Transverse colon (tissue), 4 donors: ENCODE measurements at regions not wholly inside any gene's neighbourhood (a gene's known extent, or its start where the extent isn't known, plus 50 kb on each side); places are given as distances from the start of the nearest gene placed in this dataset.

ENCODE experiments used
- DNase-seq: peaks from one replicate; pipeline ENCODE4 v3.0.0-alpha.2; 2019
- H3K27ac ChIP-seq, 4 donors: fragments of 200-600 bp; sonication (generic); 2 replicates each; pipeline ENCODE4 v1.5.1; 2016 to 2018; ENCODE audit warnings: inconsistent platforms in 4 of 4
- H3K27me3 ChIP-seq: fragments of 200-600 bp; sonication (generic); 2 replicates; pipeline ENCODE4 v1.5.1; 2017; ENCODE audit warnings: inconsistent platforms
- H3K36me3 ChIP-seq, 4 donors: fragments of 200-600 bp; sonication (generic); 2 replicates each; pipeline ENCODE4 v1.5.1; 2017 to 2019; ENCODE audit warnings: inconsistent platforms in 4 of 4
- H3K4me1 ChIP-seq, 4 donors: fragments of 200-600 bp; sonication (generic); 2 replicates each; pipeline ENCODE4 v1.5.1; 2017 to 2020; ENCODE audit warnings: inconsistent platforms in 4 of 4
- H3K4me3 ChIP-seq, 4 donors: fragments of 200-600 bp; sonication (generic); 1 replicate in 1 of 4; 2 replicates in 3 of 4; pipeline versions ENCODE4 v1.5.1 to v1.6.1; 2017 to 2019; ENCODE audit warnings: inconsistent platforms in 4 of 4
- H3K9me3 ChIP-seq, 2 donors: fragments of 200-600 bp; sonication (generic); 2 replicates each; pipeline ENCODE4 v1.5.1; 2017 to 2019; ENCODE audit warnings: inconsistent platforms in 2 of 2
- EP300 ChIP-seq: sonication (generic); formaldehyde crosslinking; IDR thresholded peaks from one replicate; pipeline ENCODE4 v1.6.1; 2017; ENCODE audit warnings: antibody characterized with exemption, low read depth
- POLR2A ChIP-seq: fragments of 450-650 bp; IDR thresholded peaks from one replicate; pipeline ENCODE4 v1.6.1; 2016; ENCODE audit warnings: antibody characterized with exemption, mild to moderate bottlenecking, moderate library complexity
- POLR2AphosphoS5 ChIP-seq, 3 donors: sonication (generic); formaldehyde crosslinking; IDR thresholded peaks; one replicate each; pipeline ENCODE4 v1.6.1; 2016; ENCODE audit warnings: antibody characterized with exemption in 3 of 3
- WGBS, 2 donors: methylation state at CpG; one replicate each; pipeline ENCODE4 v1.1.5; 2018; ENCODE audit warnings: low coverage in 1 of 2; 5-methylcytosine and 5-hydroxymethylcytosine counted together
- in situ Hi-C, 4 donors: fragments of 200-750 bp; cut with MboI; loops; one replicate each; pipeline versions ENCODE4 v1.15.0 to v1.15.1; 2017; ENCODE audit warnings: low sequenced_read_pairs in 3 of 4, low pct_ligation_motif_present in 1 of 4, low pct_unique_long_range_greater_than_20kb in 1 of 4
- intact Hi-C: fragments of 100-400 bp; cut with DNase I; formaldehyde crosslinking; loops from one replicate; pipeline ENCODE4 v1.15.1; 2023; ENCODE audit warnings: low total_unique reads
- TF ChIP-seq, protein P1 (sequence below), 5 experiments: fragments of 200-600 bp in 3 of 5; fragments of 450-650 bp in 2 of 5; sonication (generic) in 3 of 5; IDR thresholded peaks; 1 replicate in 2 of 5; 2 replicates in 3 of 5; pipeline ENCODE4 v1.5.1; 2016 to 2017; ENCODE audit warnings: antibody characterized with exemption in 5 of 5, inconsistent platforms in 3 of 5, mild to moderate bottlenecking in 2 of 5, moderate library complexity in 1 of 5

DNA sequence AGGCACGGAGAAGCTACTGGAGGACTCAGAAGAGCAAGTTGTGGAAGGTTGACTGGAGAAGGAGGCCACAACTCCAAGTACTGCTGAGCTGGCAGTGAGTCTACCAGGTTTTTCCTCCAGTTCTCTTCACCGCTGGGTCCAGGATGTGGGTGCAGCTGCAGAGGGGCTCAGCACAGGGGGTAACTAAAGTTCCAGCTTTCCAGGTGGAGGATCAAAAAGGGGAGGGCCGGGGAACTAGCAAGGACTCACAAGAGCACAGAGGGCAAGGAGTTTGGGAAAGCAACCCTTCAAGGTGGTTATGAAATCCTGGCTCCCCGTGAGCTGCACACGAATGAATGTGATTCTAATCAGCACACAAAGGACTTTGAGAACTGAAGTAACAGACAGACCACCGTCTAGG, 194.2 kb upstream of the GMDS start:
- TF ChIP-seq, protein P1, sequence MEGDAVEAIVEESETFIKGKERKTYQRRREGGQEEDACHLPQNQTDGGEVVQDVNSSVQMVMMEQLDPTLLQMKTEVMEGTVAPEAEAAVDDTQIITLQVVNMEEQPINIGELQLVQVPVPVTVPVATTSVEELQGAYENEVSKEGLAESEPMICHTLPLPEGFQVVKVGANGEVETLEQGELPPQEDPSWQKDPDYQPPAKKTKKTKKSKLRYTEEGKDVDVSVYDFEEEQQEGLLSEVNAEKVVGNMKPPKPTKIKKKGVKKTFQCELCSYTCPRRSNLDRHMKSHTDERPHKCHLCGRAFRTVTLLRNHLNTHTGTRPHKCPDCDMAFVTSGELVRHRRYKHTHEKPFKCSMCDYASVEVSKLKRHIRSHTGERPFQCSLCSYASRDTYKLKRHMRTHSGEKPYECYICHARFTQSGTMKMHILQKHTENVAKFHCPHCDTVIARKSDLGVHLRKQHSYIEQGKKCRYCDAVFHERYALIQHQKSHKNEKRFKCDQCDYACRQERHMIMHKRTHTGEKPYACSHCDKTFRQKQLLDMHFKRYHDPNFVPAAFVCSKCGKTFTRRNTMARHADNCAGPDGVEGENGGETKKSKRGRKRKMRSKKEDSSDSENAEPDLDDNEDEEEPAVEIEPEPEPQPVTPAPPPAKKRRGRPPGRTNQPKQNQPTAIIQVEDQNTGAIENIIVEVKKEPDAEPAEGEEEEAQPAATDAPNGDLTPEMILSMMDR (IDR thresholded peaks at IDR 0.05), result no peak
- TF ChIP-seq POLR2A (no peak), POLR2AphosphoS5 (IDR thresholded peaks at IDR 0.05) (no peak), EP300 (no peak)
- H3K27me3 ChIP-seq, result no peaks in the 10 kb centered on the region
- H3K9me3 ChIP-seq, result no peaks in the 10 kb centered on the region
- no peak for DNase-seq
- in situ Hi-C loops (no loop called here), intact Hi-C loops (loop anchor here (10.0 kb wide), 1 partner anchor 835 kb away; the partner anchor contains the start of gene FOXC1)
- no peak overlapping the region for H3K27ac ChIP-seq
- no peak overlapping the region for H3K4me3 ChIP-seq
- no peaks in the 10 kb centered on the region for H3K4me1 ChIP-seq
- no peaks in the 10 kb centered on the region for H3K36me3 ChIP-seq
- 91% methylated on average over 6 of the region's 6 CpGs; no CpG with 5 or more reads in 1 of the 2 donors for WGBS, 2 donors

DNA sequence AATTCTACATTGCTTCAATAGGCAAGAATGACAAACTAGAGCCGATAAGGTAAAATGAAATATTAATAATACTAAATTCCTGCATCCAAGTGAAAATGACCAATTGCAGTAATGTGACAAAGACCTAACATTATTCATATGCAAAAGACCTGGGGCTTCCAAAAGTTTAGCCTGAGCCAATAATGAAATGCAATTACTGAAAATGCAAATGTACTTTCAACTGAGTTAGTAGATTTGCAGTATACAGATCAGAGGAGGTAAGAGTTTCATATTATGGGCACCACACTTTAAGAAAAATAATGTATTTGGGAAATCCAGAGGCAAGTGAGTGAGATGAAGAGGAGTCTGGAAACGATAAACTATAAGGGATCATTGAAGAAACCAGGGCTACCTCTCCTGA, 193.7 kb upstream of the GMDS start:
- no peak for DNase-seq
- H3K36me3 ChIP-seq, result no peaks in the 10 kb centered on the region
- no peak overlapping the region for H3K27ac ChIP-seq
- H3K9me3 ChIP-seq, result no peaks in the 10 kb centered on the region
- TF ChIP-seq POLR2A (no peak), EP300 (no peak), POLR2AphosphoS5 (IDR thresholded peaks at IDR 0.05) (no peak)
- TF ChIP-seq, protein P1 (IDR thresholded peaks at IDR 0.05), result no peak
- intact Hi-C loops, result no loop called here
- no peaks in the 10 kb centered on the region for H3K4me1 ChIP-seq
- WGBS, 2 donors, result 85 to 96% methylated on average over 2 of the region's 2 CpGs
- in situ Hi-C loops, result no loop called here
- H3K27me3 ChIP-seq, result no peaks in the 10 kb centered on the region
- H3K4me3 ChIP-seq, result no peak overlapping the region

- WGBS, 2 donors, result 93 to 95% methylated on average over 15 to 23 of the region's 23 CpGs
These were observed 191.2 kb upstream of the GMDS start for GRCh38 chr6:2436410-2437154.

DNA sequence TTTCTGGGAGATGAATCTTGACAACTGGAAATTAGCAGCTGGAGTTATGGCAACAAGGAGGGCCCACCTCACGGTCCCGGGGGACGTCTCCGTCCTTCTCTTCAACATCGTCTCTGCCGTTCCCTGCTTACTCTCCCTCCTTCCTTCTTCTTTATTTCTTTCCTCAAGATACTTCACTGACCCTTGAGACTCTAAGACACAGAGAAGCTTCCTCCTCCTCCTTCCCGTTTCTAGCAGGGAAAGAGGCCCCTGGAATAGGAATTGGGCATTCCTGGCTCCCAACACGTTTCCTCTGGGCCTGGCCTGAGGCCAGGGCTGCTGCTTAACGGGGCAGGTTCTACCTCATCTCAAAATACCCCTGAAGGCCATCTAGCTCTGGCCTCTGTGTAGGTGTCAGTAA, 189.9 kb upstream of the GMDS start:
- Histone ChIP-seq H3K4me3 (no peak overlapping the region), H3K27me3 (no peaks in the 10 kb centered on the region), H3K27ac (no peak overlapping the region), H3K4me1 (no peaks in the 10 kb centered on the region), H3K9me3 (no peaks in the 10 kb centered on the region), H3K36me3 (no peaks in the 10 kb centered on the region)
- DNase-seq, result no peak
- 75 to 80% methylated on average over 2 to 9 of the region's 9 CpGs for WGBS, 2 donors
- in situ Hi-C loops, result no loop called here
- intact Hi-C loops, result no loop called here
- no peak for TF ChIP-seq POLR2AphosphoS5 (IDR thresholded peaks at IDR 0.05)

More at GRCh38 chr6:2436410-2437154, 191.2 kb upstream of the GMDS start:
- Histone ChIP-seq H3K27ac (no peak overlapping the region), H3K27me3 (no peaks in the 10 kb centered on the region), H3K36me3 (no peaks in the 10 kb centered on the region), H3K9me3 (no peaks in the 10 kb centered on the region), H3K4me3 (no peak overlapping the region), H3K4me1 (no peaks in the 10 kb centered on the region)
- TF ChIP-seq EP300, result no peak
- TF ChIP-seq, protein P1 (IDR thresholded peaks at IDR 0.05), result no peak
- no peak for TF ChIP-seq POLR2A
- no peak for TF ChIP-seq POLR2AphosphoS5 (IDR thresholded peaks at IDR 0.05)
- intact Hi-C loops (no loop called here), in situ Hi-C loops (no loop called here)
- no peak for DNase-seq

DNA sequence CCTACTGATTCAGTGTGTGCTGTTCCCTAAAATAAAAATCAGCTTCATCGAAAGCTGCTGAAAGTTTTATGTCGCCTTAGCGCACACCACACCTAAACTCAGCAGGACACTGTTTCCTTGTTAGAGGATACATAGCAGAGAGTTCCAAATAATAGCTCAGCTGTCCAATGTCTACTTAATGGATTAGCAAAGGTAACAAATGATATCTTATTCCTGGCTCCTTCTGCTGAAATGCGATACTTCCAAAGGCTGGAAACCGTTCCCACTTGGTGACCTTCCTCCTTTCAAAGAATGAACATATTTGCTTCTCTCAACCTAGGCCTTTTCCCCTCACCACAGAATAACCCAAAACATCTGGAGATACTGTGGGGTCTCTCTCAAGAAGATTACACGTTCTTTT, 189.5 kb upstream of the GMDS start:
- intact Hi-C loops, result no loop called here
- in situ Hi-C loops, result no loop called here
- H3K4me1 ChIP-seq, result no peaks in the 10 kb centered on the region

More for the DNA sequence above, 189.5 kb upstream of the GMDS start:
- Histone ChIP-seq H3K36me3 (no peaks in the 10 kb centered on the region), H3K27ac (no peak overlapping the region), H3K27me3 (no peaks in the 10 kb centered on the region), H3K4me3 (no peak overlapping the region), H3K9me3 (no peaks in the 10 kb centered on the region)
- TF ChIP-seq POLR2AphosphoS5 (IDR thresholded peaks at IDR 0.05) (no peak), POLR2A (no peak), EP300 (no peak)
- TF ChIP-seq, protein P1 (IDR thresholded peaks at IDR 0.05), result no peak
- WGBS, 2 donors, result 74 to 94% methylated on average over 4 to 6 of the region's 6 CpGs
- no peak for DNase-seq
